ENCODE measurements at regions not wholly inside any gene's neighbourhood (a gene's known extent, or its start where the extent isn't known, plus 50 kb on each side); places are given as distances from the start of the nearest gene placed in this dataset.

DNA sequence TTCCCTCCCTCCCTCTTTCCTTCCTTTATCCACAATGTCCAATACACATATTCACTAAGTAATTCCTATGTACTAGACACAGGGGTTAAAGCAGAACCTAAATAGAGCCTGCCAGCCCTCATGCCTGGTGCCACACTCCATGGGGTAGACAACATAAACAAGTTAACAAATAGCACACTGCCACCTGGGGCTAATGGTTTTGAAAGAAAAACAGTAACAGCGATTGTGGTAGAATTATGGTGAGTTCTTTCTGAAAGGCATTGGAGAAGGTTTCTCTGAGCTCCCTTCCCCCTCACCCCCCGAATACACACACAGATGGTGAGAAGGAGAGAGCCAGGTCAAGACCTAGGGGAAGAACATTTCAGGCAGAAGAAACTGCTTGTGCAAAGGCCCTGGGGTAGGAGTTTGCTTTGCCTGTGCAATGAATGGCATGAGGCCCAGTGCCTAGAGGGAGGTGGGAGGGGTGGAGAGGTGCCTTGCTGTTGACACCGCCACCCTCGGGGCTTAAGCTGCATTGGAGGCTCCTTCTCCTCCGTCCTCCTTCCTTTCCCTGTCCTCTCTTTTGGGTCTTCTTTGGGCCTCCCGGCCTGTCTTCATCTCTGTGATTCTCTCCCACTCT, 502.4 kb upstream of the SULF2 start (continued):
- TF ChIP-seq, protein P1, sequence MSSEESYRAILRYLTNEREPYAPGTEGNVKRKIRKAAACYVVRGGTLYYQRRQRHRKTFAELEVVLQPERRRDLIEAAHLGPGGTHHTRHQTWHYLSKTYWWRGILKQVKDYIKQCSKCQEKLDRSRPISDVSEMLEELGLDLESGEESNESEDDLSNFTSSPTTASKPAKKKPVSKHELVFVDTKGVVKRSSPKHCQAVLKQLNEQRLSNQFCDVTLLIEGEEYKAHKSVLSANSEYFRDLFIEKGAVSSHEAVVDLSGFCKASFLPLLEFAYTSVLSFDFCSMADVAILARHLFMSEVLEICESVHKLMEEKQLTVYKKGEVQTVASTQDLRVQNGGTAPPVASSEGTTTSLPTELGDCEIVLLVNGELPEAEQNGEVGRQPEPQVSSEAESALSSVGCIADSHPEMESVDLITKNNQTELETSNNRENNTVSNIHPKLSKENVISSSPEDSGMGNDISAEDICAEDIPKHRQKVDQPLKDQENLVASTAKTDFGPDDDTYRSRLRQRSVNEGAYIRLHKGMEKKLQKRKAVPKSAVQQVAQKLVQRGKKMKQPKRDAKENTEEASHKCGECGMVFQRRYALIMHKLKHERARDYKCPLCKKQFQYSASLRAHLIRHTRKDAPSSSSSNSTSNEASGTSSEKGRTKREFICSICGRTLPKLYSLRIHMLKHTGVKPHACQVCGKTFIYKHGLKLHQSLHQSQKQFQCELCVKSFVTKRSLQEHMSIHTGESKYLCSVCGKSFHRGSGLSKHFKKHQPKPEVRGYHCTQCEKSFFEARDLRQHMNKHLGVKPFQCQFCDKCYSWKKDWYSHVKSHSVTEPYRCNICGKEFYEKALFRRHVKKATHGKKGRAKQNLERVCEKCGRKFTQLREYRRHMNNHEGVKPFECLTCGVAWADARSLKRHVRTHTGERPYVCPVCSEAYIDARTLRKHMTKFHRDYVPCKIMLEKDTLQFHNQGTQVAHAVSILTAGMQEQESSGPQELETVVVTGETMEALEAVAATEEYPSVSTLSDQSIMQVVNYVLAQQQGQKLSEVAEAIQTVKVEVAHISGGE (CRISPR knock-in tag; IDR thresholded peaks at IDR 0.05): no peak

DNA sequence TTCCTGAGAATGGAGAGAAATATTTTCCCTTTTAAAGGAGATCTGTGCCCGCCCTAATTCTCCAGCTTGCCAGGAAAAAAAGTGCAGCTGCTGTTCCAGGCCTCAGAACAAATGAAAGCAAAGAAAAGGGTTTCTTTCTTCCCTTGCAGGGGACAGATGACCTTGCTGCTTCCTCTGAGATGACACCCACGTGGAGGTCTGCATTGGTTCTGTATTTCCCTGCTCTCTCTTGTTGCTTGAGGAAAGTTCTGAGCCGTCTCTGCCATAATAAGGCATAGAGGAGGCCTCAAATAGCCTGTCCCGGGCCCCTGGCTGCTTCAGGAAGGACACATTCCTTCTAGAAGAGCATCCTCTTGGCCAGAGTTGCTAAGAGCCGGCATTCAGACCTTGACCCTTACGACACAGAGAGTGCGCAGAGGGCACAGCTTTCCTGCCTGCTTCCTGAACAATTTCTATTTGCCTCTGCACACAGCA, 501.8 kb upstream of the SULF2 start:
- DNase-seq (ENCODE audit: low read depth, low spot score) (no peak), ATAC-seq (no peak), FAIRE-seq (no peak)
- POLR2A ChIA-PET: no interaction called here
- no peaks in the 10 kb centered on the region for H3K36me3 ChIP-seq (ENCODE audit: control insufficient read depth in 2 of 2, insufficient read depth in 2 of 2, low read length in 1 of 2)
- no peaks in the 10 kb centered on the region; the same call in 2 of the 3 replicates for H3K9me3 ChIP-seq (replicated peaks; ENCODE audit: control insufficient read depth, insufficient read depth, low read length)
- intact Hi-C loops (cut with micrococcal nuclease; ENCODE audit: unreplicated experiment) (no loop called here), in situ Hi-C loops (cut with MboI) (no loop called here)
- peaks cover 0 to 2% of the 10 kb centered on the region in 2 experiments; a peak in 1 of 4 replicates for H3K27me3 ChIP-seq (replicated peaks in 1 of 2; ENCODE audit: control insufficient read depth in 2 of 2, insufficient read depth in 2 of 2, low read length in 1 of 2)
- H3K4me1 ChIP-seq (ENCODE audit: control insufficient read depth, insufficient read depth, low read length): no peaks in the 10 kb centered on the region
- H2AFZ ChIP-seq (ENCODE audit: control insufficient read depth, low read depth, low read length): no peak overlapping the region
- WGBS (ENCODE audit: insufficient coverage, insufficient replicate concordance, low lambda C conversion rate, missing lambda C conversion rate): 29% methylated on average over 7 of the region's 7 CpGs
- RAD21 ChIA-PET (ENCODE audit: unreplicated experiment): no interaction called here
- H3K27ac ChIP-seq (ENCODE audit: control insufficient read depth, insufficient read depth): no peak overlapping the region
- SMC1A ChIA-PET (ENCODE audit: uncharacterized antibody, unreplicated experiment): no interaction called here
- H3K79me2 ChIP-seq (ENCODE audit: control insufficient read depth, insufficient read depth, low read length): no peaks in the 10 kb centered on the region
- H4K20me1 ChIP-seq (ENCODE audit: control insufficient read depth, insufficient read depth): no peaks in the 10 kb centered on the region
- CTCF ChIA-PET: interaction anchor here (1.0 kb wide), 1 partner anchor 333 kb away, joined by 3 read pairs; no protein-coding TSS in a partner anchor
- BruUV-seq (replicated peaks): no TSS peak
- TF ChIP-seq CBX3 (IDR thresholded peaks at IDR 0.05; ENCODE audit: borderline replicate concordance, low read depth) (no peak), POLR2AphosphoS5 (IDR thresholded peaks at IDR 0.05; ENCODE audit: low read length) (no peak), POLR2A (IDR thresholded peaks at IDR 0.05; ENCODE audit: low read depth, low read length) (no peak)
- TF ChIP-seq, protein P2, sequence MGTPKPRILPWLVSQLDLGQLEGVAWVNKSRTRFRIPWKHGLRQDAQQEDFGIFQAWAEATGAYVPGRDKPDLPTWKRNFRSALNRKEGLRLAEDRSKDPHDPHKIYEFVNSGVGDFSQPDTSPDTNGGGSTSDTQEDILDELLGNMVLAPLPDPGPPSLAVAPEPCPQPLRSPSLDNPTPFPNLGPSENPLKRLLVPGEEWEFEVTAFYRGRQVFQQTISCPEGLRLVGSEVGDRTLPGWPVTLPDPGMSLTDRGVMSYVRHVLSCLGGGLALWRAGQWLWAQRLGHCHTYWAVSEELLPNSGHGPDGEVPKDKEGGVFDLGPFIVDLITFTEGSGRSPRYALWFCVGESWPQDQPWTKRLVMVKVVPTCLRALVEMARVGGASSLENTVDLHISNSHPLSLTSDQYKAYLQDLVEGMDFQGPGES (IDR thresholded peaks at IDR 0.05): no peak
- H3K4me3 ChIP-seq: no peak overlapping the region
- no peak overlapping the region for H3K9ac ChIP-seq (ENCODE audit: control insufficient read depth, insufficient read depth, low read length)
- no peak overlapping the region for H3K4me2 ChIP-seq (ENCODE audit: control insufficient read depth, insufficient read depth)
